ENCODE measurements at regions not wholly inside any gene's neighbourhood (a gene's known extent, or its start where the extent isn't known, plus 50 kb on each side); places are given as distances from the start of the nearest gene placed in this dataset.
A peak's percentile ranks its signal among the peaks of the same experiment; 100 is the strongest.
"Not testable (repeated sequence)": the region's sequence is repeated elsewhere in the genome, so short reads cannot be mapped to it uniquely, and the experiment has no call there.

GRCh38 chr1:115452600-115453329 lies 114.7 kb upstream of the NGF start:
- DNase-seq: no peak

DNA sequence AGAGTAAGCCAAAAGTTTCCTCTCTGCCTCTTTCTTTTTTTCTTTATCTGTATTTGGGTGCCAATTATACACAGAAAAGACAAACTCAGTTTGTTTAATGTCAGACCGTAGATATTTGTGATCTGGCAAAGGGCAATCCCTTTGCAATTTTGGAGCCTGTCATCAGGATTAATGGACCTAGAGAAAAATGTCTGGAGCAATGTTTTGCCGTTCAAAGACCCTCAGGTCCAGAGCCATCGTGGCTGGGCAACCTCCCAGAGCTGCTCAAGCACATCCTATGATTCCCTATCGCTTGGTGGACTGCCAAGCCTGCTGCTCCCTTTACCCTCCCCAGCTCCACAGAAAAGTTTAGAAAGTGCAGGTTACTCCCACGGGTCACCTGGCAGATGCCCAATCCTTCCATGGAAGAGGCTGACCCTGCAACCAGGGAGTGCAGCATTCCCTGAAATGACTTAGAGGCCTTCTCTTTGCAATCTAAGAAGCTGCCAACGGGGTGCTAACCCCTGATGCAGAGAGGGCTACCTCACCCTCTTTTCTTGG lies 112.5 kb upstream of the NGF start:
- no peak for DNase-seq

GRCh38 chr1:115448282-115449044 lies 110.4 kb upstream of the NGF start:
- DNase-seq: no peak

- no peak for DNase-seq
These were observed 109.6 kb upstream of the NGF start for GRCh38 chr1:115447672-115448071.

- peak; percentile 0 for DNase-seq
These were observed 107.0 kb upstream of the NGF start for GRCh38 chr1:115445090-115445489.

DNA sequence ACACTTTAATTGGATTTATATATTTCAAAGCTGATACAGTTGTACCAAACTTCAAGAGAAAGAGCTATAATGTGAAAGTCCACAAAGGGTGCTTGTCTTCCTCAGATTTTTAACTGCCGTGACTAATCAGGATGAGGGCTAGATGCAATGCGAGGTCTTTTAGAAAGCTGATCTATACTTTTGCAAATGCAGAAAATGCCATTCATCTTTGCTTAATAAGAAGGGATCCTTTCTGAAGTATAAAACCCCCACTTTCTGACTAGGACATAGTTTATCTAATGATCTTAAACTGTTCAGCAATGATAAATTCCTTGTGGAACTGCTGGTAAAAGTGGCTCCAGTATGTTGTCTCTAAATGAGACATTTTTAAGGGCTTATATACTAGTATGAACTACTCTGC lies 102.7 kb upstream of the NGF start:
- no peak for DNase-seq

DNA sequence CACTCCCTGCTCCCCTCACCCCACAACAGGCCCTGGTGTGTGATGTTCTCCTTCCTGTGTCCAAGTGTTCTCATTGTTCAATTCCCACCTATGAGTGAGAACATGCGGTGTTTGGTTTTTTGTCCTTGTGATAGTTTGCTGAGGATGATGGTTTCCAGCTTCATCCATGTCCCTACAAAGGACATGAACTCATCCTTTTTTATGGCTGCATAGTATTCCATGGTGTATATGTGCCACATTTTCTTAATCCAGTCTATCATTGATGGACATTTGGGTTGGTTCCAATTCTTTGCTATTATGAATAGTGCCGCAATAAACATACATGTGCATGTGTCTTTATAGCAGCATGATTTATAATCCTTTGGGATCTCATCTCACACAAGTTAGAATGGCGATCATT lies 101.5 kb upstream of the NGF start:
- not testable (repeated sequence) for DNase-seq

- peak; percentile 1 for DNase-seq
These were observed 99.1 kb upstream of the NGF start for GRCh38 chr1:115437196-115437595.

- no peak for DNase-seq
These were observed 98.5 kb upstream of the NGF start for GRCh38 chr1:115436596-115436995.

- DNase-seq: no peak
These were observed 95.4 kb upstream of the NGF start for GRCh38 chr1:115433483-115433882.

GRCh38 chr1:115432061-115432460 lies 94.0 kb upstream of the NGF start:
- no peak for DNase-seq

DNA sequence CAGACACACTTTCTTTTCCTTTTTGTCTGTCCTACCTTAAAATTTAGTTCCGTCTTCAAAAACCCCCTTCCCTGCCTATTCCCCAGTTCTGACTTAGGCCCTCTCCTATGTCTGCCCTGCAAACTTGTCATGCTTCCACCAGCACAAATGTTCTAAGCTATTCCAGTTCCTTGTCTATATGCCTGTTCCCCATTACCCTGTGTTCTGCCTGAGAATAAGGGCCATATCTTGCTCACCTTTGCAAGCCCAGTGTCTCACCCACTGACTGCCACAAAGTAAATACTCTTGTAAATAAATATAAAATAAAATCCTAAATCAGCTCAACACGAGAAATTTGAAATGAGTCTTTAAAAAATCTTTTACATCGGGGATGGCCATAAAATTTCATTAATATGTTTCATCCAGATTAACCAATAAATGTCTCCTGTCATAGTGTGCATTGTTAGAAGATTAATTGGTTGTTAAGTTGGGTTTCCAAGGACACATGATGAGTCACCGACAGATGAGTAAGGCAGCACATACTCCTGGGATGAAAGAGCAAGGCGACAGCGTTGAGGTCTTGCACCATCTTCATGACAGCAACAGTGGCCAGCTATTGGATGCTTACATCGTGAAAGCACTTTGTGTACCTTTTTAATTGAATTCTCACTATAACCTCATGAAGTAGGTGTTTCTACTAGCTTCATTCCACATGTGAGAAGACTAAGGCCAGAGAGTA lies 92.6 kb upstream of the NGF start:
- no peak for DNase-seq

DNA sequence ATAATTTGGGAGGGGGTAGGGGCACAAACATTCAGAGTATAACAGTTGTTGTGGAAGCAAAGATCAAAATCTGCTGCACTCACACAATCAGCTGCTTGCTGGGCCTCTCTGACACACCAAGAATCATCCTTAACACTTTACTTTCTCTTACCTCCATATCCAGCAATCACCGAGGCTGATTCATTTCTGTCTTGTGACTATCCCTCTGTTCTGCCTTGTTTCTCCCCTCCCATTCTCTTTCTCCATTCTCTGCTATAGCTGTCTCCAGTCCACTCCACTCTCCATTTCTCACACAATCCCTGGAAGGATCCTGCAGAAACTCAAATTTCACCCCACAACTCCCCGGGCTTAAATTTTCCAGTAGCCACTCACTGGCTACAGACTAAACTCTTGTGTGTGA lies 91.8 kb upstream of the NGF start:
- DNase-seq: no peak

DNA sequence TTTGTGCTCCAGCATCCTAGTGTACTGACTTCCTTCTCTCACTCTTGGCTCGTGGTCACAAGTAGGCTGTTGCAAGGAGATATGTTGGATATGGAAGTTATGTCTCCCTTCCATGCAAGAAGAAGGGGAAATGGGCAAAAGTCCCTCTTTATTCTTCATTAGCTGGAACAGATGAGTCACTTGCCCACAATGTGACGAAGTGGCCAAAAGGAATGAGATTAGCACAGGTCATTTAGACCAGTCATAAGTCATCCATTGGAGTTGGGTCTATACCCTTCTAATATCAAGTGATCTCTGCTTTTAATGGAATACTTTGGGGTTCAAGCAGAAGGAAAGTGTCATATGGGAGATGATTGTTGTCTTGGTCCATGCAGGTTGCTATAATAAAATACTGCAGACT lies 91.2 kb upstream of the NGF start:
- DNase-seq: no peak

DNA sequence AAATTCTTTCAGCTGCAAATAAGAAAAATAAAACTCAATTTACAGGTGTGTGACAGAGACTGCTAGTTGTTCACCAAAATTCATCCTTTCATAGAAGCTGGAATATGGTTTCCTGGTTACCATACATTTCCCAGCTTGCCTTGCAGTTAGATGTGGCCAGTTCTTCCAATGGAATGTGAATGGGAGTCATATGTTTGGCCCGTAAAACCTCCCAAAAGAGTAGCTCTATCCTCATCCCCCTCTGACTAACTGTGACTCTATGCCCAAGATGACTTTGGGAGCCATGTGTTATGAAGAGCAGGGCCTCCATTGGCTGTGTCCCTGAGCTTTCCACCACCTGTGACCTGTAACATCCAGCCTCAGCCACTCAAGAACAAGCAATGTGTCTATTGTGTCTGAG lies 90.6 kb upstream of the NGF start:
- DNase-seq: no peak

- no peak for DNase-seq
These were observed 90.2 kb upstream of the NGF start for GRCh38 chr1:115428256-115428655.

DNA sequence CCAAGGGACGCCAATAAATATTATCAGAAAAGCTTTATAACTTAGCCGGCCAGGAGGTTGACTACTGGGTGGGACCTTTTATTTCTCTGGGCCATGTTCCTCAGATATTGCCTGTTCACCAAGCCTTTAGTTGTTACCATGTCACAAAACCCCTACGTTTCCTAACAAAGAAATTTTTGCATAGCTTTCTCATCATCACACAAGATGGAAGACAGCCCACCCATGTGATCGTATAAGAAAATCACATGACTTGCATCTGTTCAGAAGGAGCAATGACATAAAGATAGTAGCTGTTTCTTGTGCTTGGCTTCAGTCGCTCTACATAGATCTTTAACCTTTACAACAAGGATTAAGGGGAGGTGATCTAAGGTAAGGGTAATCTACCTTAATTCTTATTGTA lies 88.9 kb upstream of the NGF start:
- DNase-seq: no peak

DNA sequence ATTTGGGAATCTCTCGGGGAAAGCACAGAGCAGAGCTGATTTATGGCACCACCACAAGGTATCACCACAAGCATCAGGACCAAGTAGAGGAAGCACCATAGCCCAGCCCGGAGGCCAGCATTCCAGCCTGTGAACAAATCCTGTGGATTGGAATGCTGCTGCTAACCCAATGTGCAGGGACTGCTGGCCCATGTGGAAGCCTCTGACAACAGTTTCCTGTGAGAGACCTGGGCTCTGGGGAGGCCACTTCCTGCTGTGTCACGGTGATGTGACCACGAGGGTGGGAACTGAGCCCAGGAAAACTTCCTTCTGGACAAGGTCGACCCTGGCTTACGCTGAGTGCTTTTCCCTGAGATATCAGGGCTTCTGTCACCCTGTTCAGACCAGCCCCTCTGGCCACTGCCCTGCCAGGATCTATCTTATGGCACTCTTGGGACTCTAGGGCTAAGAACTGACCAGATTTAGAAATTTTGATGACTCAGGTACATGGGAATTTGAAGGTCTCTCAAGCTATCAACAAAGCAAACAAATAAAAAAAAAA lies 88.3 kb upstream of the NGF start:
- DNase-seq: no peak

GRCh38 chr1:115425442-115425841 lies 87.4 kb upstream of the NGF start:
- DNase-seq: no peak

- no peak for DNase-seq
These were observed 85.7 kb upstream of the NGF start for GRCh38 chr1:115423776-115424175.

DNA sequence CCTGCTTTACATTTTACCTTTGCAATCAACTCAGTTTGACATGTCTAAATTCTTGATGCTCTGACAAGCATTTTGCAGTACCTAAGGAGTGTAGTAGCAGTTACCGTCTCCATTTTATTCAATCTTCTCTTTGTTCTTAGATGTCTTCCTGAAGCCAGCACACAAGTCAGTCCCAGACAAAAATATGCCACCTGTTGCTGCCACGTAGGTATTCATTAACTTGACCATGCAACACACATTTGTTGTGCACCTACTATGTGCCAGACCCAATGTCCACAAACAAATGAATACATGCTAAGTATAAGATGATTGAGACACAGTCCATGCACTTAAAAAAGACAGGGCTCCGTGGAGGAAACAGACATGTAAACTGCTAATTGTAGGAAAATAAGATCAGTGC lies 81.5 kb upstream of the NGF start:
- DNase-seq: no peak

DNA sequence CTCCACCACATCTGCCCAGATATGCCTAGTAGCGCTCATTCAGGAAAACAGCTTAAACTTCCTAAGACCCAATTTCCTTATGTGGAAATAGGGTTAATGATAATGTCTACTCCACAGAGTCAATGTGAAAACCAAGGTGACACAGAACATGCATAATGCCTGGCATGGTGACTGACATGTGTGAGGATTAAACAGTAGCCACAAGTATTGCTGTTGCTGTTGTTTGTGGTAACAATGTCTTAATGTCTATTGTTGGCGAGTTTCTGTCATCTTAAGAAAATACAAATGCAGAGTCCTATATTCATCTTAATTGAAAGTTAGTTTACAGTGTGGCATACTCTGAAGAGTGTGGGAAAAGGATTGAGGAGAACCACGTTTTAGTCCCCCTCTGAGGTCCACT lies 75.6 kb upstream of the NGF start:
- no peak for DNase-seq

DNA sequence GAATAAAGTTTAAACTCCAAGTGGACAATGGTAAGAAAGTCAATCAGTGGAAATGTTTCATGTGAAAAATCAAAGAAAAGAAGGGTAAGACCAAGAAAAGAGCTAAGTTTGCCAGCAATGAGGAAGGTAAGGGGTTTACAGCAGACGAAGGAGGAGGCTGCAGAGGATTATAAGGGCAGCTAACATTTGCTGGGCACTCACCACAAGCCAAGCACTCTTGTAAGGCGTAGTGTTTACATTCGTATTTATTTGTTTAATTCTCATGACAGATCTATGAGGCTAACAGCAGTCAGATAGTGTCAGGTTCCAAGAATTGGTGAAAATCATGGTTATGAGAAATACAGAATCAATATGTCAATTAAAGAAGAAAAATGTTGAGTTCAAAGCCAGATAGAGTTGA lies 75.2 kb upstream of the NGF start:
- no peak for DNase-seq

DNA sequence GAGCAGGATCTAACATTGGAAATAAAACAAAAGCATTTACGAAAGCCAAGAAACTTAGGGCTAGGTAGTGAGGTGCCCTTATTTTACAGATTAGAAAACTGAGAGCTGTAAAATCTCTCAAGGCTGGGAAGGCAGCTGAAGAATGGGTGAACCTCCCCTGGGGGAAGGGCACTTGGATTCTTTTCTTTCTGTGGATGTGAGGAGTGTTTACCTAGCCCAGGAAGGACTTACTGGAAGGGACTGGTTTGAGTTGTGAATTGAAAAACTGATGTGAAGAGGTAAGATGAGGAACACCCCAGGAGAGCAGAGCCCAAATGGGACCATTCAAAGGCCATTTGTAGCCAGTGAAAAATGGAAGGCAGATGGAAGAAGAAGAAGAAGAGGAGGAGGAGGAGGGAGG lies 74.7 kb upstream of the NGF start:
- DNase-seq: no peak
